GM18907 (cell line): ENCODE measurements at regions not wholly inside any gene's neighbourhood (a gene's known extent, or its start where the extent isn't known, plus 50 kb on each side); places are given as distances from the start of the nearest gene placed in this dataset.
"Not testable (repeated sequence)": the region's sequence is repeated elsewhere in the genome, so short reads cannot be mapped to it uniquely, and the experiment has no call there.

Experiments
- ATAC-seq: cut with Tn5 transposase; IDR thresholded peaks from one replicate; pipeline ENCODE4 v1.9.1; 2021; ENCODE audit warnings: mild to moderate bottlenecking, moderate library complexity; ENCODE audit not compliant: unreplicated experiment

- ATAC-seq, result not testable (repeated sequence)
Measured at GRCh38 chrX:40788698-40789097, 53.4 kb upstream of the MED14 start.

GRCh38 chrX:40792433-40792832, 57.1 kb upstream of the MED14 start:
- no peak for ATAC-seq

GRCh38 chrX:40794829-40795130, 59.4 kb upstream of the MED14 start:
- ATAC-seq, result not testable (repeated sequence)

GRCh38 chrX:40799745-40800144, 64.4 kb upstream of the MED14 start:
- ATAC-seq, result not testable (repeated sequence)

GRCh38 chrX:40805404-40805803, 70.1 kb upstream of the MED14 start:
- no peak for ATAC-seq

- no peak for ATAC-seq
Measured at GRCh38 chrX:40806513-40807220, 71.3 kb upstream of the MED14 start.

- no peak for ATAC-seq
Measured at GRCh38 chrX:40807384-40807783, 72.0 kb upstream of the MED14 start.

- no peak for ATAC-seq
Measured at GRCh38 chrX:40808203-40808602, 72.9 kb upstream of the MED14 start.

GRCh38 chrX:40809210-40809609, 73.9 kb upstream of the MED14 start:
- no peak for ATAC-seq

- not testable (repeated sequence) for ATAC-seq
Measured at GRCh38 chrX:40815045-40815444, 79.7 kb upstream of the MED14 start.

- ATAC-seq, result no peak
Measured at GRCh38 chrX:40816906-40817305, 81.6 kb upstream of the MED14 start.

GRCh38 chrX:40818236-40818635, 82.9 kb upstream of the MED14 start:
- no peak for ATAC-seq

GRCh38 chrX:40821780-40822179, 86.4 kb upstream of the MED14 start:
- ATAC-seq, result no peak

- no peak for ATAC-seq
Measured at GRCh38 chrX:40827331-40827730, 92.0 kb upstream of the MED14 start.

- no peak for ATAC-seq
Measured at GRCh38 chrX:40831750-40832149, 96.4 kb upstream of the MED14 start.

GRCh38 chrX:40832723-40833122, 97.4 kb upstream of the MED14 start:
- ATAC-seq, result no peak

GRCh38 chrX:40834225-40834624, 98.9 kb upstream of the MED14 start:
- ATAC-seq, result no peak

GRCh38 chrX:40835526-40835925, 100.2 kb upstream of the MED14 start:
- no peak for ATAC-seq

- no peak for ATAC-seq
Measured at GRCh38 chrX:40843643-40844042, 108.3 kb upstream of the MED14 start.

- no peak for ATAC-seq
Measured at GRCh38 chrX:40844471-40844870, 109.1 kb upstream of the MED14 start.

- no peak for ATAC-seq
Measured at GRCh38 chrX:40845331-40845911, 110.1 kb upstream of the MED14 start.

GRCh38 chrX:40849906-40850823, 114.8 kb upstream of the MED14 start:
- ATAC-seq, result no peak
